ENCODE measurements at regions not wholly inside any gene's neighbourhood (a gene's known extent, or its start where the extent isn't known, plus 50 kb on each side); places are given as distances from the start of the nearest gene placed in this dataset.

GRCh38 chr4:153083447-153083947 lies 120.7 kb upstream of the TRIM2 start:
- H3K4me3 ChIP-seq (ENCODE audit: low read length) = no peak overlapping the region
- DNase-seq (ENCODE audit: low read depth) = peak; percentile 50
- TF ChIP-seq, protein P1, sequence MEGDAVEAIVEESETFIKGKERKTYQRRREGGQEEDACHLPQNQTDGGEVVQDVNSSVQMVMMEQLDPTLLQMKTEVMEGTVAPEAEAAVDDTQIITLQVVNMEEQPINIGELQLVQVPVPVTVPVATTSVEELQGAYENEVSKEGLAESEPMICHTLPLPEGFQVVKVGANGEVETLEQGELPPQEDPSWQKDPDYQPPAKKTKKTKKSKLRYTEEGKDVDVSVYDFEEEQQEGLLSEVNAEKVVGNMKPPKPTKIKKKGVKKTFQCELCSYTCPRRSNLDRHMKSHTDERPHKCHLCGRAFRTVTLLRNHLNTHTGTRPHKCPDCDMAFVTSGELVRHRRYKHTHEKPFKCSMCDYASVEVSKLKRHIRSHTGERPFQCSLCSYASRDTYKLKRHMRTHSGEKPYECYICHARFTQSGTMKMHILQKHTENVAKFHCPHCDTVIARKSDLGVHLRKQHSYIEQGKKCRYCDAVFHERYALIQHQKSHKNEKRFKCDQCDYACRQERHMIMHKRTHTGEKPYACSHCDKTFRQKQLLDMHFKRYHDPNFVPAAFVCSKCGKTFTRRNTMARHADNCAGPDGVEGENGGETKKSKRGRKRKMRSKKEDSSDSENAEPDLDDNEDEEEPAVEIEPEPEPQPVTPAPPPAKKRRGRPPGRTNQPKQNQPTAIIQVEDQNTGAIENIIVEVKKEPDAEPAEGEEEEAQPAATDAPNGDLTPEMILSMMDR (conservative IDR thresholded peaks at IDR 0.05; ENCODE audit: low read depth, low read length) = peak; percentile 71

GRCh38 chr4:153084224-153084979 lies 119.8 kb upstream of the TRIM2 start:
- no peak overlapping the region for H3K4me3 ChIP-seq (ENCODE audit: low read length)
- TF ChIP-seq, protein P1 (conservative IDR thresholded peaks at IDR 0.05; ENCODE audit: low read depth, low read length) = no peak
- DNase-seq (ENCODE audit: low read depth) = no peak

- no peak overlapping the region for H3K4me3 ChIP-seq (ENCODE audit: low read length)
- TF ChIP-seq, protein P1 (conservative IDR thresholded peaks at IDR 0.05; ENCODE audit: low read depth, low read length) = peak; percentile 96
- DNase-seq (ENCODE audit: low read depth) = peak; percentile 38
Measured at GRCh38 chr4:153084980-153085630, 119.1 kb upstream of the TRIM2 start.

- no peak overlapping the region for H3K4me3 ChIP-seq (ENCODE audit: low read length)
- TF ChIP-seq, protein P1 (conservative IDR thresholded peaks at IDR 0.05; ENCODE audit: low read depth, low read length) = no peak
- no peak for DNase-seq (ENCODE audit: low read depth)
Measured at GRCh38 chr4:153087671-153088194, 116.5 kb upstream of the TRIM2 start.

DNA sequence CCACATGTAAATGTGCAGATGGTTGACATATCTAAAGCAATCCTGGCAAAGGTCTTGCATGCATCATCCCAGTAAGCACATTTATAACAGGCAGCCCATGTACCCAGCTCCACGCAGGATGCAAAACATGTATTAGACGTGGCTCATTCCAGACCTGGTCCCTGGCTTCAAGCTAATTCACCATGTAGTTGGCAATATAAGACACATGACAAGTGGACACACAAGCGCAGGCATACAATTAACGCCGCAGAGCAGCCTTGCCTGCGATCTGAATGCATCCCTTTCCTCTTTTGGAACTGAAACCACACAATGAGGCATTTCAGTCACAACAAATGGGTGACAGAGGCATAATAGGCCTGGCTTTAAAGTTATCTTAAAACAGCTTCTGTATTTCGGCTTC lies 114.5 kb upstream of the TRIM2 start:
- H3K4me3 ChIP-seq (ENCODE audit: low read length) = no peak overlapping the region
- no peak for DNase-seq (ENCODE audit: low read depth)
- TF ChIP-seq, protein P1 (conservative IDR thresholded peaks at IDR 0.05; ENCODE audit: low read depth, low read length) = no peak

GRCh38 chr4:153090181-153090580 lies 114.1 kb upstream of the TRIM2 start:
- TF ChIP-seq, protein P1 (conservative IDR thresholded peaks at IDR 0.05; ENCODE audit: low read depth, low read length) = no peak
- DNase-seq (ENCODE audit: low read depth) = no peak
- no peak overlapping the region for H3K4me3 ChIP-seq (ENCODE audit: low read length)

Measured in retinal pigment epithelial cell (primary cell).